SK-N-MC (cell line): ENCODE measurements at regions not wholly inside any gene's neighbourhood (a gene's known extent, or its start where the extent isn't known, plus 50 kb on each side); places are given as distances from the start of the nearest gene placed in this dataset.

Experiments used
- DNase-seq: peaks from one replicate; pipeline ENCODE4 v3.0.0-alpha.2; 2011; ENCODE audit warnings: low read depth, low spot score
- H3K27ac ChIP-seq: fragments of 200-600 bp; sonication (generic); 2 replicates; pipeline ENCODE4 v1.5.1; 2016; ENCODE audit warnings: mixed run types
- H3K36me3 ChIP-seq: fragments of 200-600 bp; sonication (generic); 2 replicates; pipeline ENCODE4 v1.6.1; 2017; ENCODE audit warnings: antibody characterized with exemption, low read length, mixed read lengths; ENCODE audit not compliant: insufficient read depth
- H3K4me3 ChIP-seq: fragments of 200-600 bp; sonication (generic); 2 replicates; pipeline ENCODE4 v1.5.1; 2016
- H3K9ac ChIP-seq: fragments of 200-600 bp; sonication (generic); 2 replicates; pipeline ENCODE4 v1.8.0; 2017; ENCODE audit warnings: mixed run types, mixed read lengths; ENCODE audit not compliant: insufficient read length
- H3K9me3 ChIP-seq: fragments of 200-600 bp; sonication (generic); 2 replicates; pipeline ENCODE4 v1.6.1; 2017; ENCODE audit warnings: low read depth, mild to moderate bottlenecking, antibody characterized with exemption, low read length, moderate library complexity, mixed read lengths
- EZH2 ChIP-seq: fragments of 200-600 bp; sonication (generic); IDR thresholded peaks from one replicate; pipeline ENCODE4 v1.6.1; 2017; ENCODE audit warnings: antibody characterized with exemption
- FOXP2 ChIP-seq: optimal IDR thresholded peaks from 2 replicates; pipeline ENCODE3; 2011; ENCODE audit warnings: mild to moderate bottlenecking, moderate library complexity; ENCODE audit not compliant: insufficient read depth; ENCODE audit errors: extremely low read length, control extremely low read depth
- POLR2AphosphoS5 ChIP-seq: IDR thresholded peaks from 2 replicates; pipeline ENCODE4 v1.6.1; 2012; ENCODE audit warnings: mild to moderate bottlenecking, low read depth, low read length, borderline replicate concordance

DNA sequence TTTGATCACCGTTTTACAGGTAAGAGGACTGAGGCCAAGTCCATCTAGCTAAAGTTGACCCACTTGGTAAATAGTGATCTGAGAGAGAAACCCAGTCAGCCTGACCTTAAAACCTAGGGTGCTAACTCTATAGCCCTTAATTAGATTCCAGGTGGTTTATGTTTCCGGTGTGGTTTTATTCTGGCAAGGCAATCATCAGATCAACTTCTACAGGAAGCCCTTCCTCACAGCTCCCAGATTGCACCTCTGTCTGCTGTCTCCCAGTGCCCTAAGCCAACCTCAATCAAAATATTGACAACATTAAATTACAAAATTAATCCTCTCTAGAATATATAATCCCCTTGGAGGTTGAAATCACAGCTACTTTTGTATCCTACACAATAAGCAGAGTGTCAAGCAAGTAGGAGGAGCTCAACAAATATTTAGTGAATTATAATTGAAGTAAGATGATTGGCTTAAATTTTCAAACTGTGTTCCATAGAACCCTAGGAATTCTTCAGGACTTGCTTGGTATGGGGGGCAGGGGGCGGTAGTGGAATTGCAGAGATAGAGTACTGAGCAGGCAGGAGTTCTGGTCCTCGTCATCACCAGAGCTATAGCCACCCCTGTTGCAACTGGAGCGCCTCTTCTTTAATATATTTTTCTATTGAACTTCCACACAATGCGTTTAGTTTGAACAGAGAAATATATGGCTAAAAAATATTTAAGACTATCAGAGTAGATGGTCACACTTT lies 692.8 kb upstream of the LRRN3 start:
- no peak overlapping the region for H3K27ac ChIP-seq

DNA sequence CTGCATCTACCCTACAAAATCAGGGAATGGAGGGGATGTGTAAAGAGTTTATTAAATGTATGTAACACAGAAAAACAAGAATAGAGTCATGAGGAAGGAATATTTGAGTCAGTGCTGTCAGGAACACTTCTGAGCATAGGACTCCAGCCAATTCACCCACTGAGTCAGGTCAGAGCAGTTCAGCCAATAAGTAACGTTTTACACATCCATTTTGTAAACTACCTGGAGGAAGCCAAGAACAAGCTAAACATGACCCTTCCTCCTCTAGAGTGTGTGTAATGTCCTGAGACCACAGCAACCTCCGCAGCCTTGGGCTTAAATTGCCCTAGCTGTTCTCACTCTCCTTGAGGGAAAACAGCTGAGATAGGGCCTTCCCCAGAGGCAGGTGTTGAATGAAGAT lies 691.5 kb upstream of the LRRN3 start:
- Histone ChIP-seq H3K36me3 (no peaks in the 10 kb centered on the region), H3K9ac (no peak overlapping the region), H3K27ac (no peak overlapping the region), H3K4me3 (no peak overlapping the region), H3K9me3 (no peaks in the 10 kb centered on the region)
- TF ChIP-seq FOXP2 = no peak
- TF ChIP-seq POLR2AphosphoS5 = no peak
- TF ChIP-seq EZH2 = no peak
- DNase-seq = no peak

More for the DNA sequence above, 692.8 kb upstream of the LRRN3 start:
- H3K36me3 ChIP-seq = no peaks in the 10 kb centered on the region
- H3K9me3 ChIP-seq = no peaks in the 10 kb centered on the region
- no peak for DNase-seq
- TF ChIP-seq POLR2AphosphoS5 (no peak), EZH2 (no peak), FOXP2 (no peak)
- H3K4me3 ChIP-seq = no peak overlapping the region
- no peak overlapping the region for H3K9ac ChIP-seq

DNA sequence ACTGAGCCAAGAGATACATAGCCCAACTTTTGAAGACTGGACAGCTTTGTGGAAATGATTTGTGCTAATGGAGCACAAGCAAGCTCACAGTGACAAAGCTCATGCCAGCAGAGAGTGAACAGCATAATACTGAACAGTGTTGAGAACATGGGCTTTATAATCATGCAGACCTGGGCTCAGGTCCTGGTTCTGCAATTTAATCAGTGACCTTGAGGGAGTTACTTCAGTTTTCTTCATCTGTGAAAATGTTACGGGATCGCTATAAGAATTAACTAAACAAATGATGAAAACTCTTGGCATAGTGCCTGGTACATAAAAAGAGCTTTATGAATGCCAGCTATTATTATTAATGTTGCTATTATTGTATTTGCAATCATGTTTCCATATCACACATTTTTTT lies 690.5 kb upstream of the LRRN3 start:
- Histone ChIP-seq H3K4me3 (no peak overlapping the region), H3K36me3 (no peaks in the 10 kb centered on the region), H3K9ac (no peak overlapping the region), H3K27ac (no peak overlapping the region), H3K9me3 (no peaks in the 10 kb centered on the region)
- DNase-seq = no peak
- TF ChIP-seq EZH2 (no peak), POLR2AphosphoS5 (no peak), FOXP2 (no peak)

DNA sequence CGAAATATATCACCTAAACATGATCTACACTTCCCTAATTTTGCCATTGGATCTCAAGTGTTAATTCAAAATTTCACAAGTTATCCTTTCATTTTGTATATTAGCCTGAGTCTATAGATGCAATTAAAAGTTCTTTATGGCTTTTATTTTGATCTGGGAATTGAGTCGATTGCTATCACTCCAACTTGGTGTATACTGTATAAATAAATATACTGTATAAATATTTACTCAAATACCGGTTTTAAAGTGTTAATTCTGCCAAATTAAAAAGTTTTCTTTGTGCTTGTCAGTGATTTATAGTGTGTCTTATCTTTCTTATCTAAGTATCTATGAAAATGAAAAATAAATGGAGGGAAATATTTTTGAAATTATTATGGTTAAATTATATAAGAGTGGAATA lies 683.7 kb upstream of the LRRN3 start:
- no peak for DNase-seq
- TF ChIP-seq FOXP2 = no peak
- no peak for TF ChIP-seq EZH2
- TF ChIP-seq POLR2AphosphoS5 = no peak
- no peak overlapping the region for H3K27ac ChIP-seq
- H3K9ac ChIP-seq = no peak overlapping the region
- H3K4me3 ChIP-seq = no peak overlapping the region
- H3K9me3 ChIP-seq = no peaks in the 10 kb centered on the region
- no peaks in the 10 kb centered on the region for H3K36me3 ChIP-seq

DNA sequence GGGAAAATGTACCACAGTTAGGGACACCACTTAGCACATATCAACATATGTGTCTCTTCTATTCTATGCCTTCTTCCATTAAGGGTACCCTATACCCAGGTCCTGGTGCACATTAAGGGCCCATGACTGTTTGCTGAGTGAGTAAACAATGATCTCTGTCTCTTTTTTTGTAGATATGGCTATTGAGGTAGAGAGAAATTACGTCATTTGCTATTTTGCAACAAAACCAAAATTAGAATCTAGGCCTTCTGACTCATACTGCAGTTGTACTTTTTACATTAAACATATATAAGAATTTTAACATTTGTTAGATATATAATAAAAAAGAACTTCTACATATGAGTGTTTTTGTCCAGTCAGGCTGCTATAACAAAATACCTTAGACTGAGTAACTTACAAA lies 683.2 kb upstream of the LRRN3 start:
- no peak for TF ChIP-seq POLR2AphosphoS5
- TF ChIP-seq EZH2 = no peak
- no peak for TF ChIP-seq FOXP2
- no peaks in the 10 kb centered on the region for H3K9me3 ChIP-seq
- no peaks in the 10 kb centered on the region for H3K36me3 ChIP-seq
- no peak overlapping the region for H3K4me3 ChIP-seq
- DNase-seq = no peak
- no peak overlapping the region for H3K27ac ChIP-seq
- H3K9ac ChIP-seq = no peak overlapping the region

DNA sequence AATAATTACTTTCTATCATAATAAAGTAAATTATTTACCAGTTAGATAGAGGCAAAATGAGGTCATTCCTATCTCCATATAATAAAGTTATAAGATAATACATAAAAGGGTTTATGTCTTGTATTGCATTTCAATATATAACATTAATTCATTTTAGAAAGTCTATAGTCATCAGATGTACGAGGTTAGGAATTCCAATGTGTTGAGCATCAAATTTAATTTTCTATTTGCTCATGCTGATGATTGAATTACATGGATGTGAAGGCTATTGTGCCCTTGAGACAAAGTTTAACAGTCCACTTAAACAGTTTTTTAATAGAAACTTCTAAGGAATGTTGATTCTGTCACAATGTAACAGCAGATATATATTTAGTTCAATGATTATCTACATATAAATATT lies 678.3 kb upstream of the LRRN3 start:
- Histone ChIP-seq H3K9ac (no peak overlapping the region), H3K9me3 (no peaks in the 10 kb centered on the region), H3K36me3 (no peaks in the 10 kb centered on the region), H3K27ac (no peak overlapping the region), H3K4me3 (no peak overlapping the region)
- TF ChIP-seq EZH2 = no peak
- TF ChIP-seq POLR2AphosphoS5 = no peak
- TF ChIP-seq FOXP2 = no peak
- DNase-seq = no peak

DNA sequence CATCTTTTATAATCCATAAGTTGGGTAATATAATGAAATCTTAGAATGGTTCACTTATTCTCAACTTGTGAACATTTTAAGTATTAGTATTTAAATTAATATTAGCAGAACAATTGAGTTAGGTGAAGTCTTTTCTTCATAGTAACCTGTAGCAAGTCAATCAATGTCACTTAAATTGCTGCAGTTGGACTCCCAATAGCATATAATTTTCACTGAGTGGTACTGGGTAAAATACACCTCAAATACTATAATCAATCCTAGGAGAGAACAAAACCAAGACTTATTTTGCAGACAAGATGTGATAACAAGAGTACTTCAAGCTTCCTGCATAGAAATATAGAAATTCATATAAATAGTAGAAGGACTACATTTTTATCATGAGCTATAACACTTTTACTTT lies 677.9 kb upstream of the LRRN3 start:
- TF ChIP-seq FOXP2 (no peak), POLR2AphosphoS5 (no peak), EZH2 (no peak)
- Histone ChIP-seq H3K9me3 (no peaks in the 10 kb centered on the region), H3K36me3 (no peaks in the 10 kb centered on the region), H3K27ac (no peak overlapping the region), H3K4me3 (no peak overlapping the region), H3K9ac (no peak overlapping the region)
- no peak for DNase-seq

DNA sequence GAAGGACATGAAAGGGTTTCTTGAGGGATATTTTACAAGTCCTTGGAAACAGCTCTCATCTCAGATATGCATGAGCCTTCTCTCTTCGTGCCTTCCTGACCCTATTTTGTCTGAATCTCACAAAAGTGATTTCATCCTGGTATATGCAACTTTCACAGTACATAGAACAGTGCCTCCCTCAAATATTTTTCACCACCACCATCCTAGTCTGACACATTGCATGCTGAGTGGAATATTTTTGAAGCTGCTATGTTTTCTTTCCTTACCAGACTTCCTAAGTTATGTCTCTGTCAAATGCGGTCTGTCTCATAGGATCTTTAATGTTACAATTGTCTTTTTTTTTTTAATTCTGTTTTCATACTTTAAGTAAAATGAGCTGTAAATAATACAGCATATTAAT lies 673.3 kb upstream of the LRRN3 start:
- TF ChIP-seq FOXP2 = no peak
- no peak for TF ChIP-seq POLR2AphosphoS5
- TF ChIP-seq EZH2 = no peak

DNA sequence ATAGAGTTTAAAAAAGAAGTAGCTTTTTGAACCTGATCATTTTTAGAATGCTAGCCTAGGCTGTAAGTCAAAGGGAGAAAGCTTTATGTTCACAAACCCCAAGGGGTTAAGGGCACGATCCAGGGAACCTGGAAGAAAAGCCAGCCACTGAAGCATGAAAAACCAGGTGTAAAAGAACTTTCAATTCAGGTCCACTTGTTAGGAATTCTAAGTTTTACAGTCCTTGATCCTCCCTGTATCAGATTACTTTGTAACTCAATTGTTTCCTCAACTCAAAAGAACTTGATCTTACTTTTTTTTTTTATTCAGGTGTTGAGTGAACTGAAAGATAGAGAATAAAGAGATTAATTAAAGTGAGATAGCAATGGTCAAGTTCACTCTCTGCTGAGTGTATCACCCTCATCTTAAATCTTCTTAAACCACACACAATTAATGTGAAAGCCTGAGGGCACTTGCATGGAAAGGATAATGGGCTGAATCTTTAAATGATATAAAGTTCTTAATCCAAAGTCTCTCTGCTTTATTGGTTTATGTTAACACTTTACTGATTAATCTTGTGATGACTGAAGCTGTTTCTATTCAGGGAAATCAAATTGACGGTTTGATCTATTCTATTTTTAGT lies 672.2 kb upstream of the LRRN3 start:
- Histone ChIP-seq H3K9ac (no peak overlapping the region), H3K27ac (no peak overlapping the region), H3K9me3 (no peaks in the 10 kb centered on the region), H3K4me3 (no peak overlapping the region), H3K36me3 (no peaks in the 10 kb centered on the region)
- no peak for DNase-seq
- TF ChIP-seq POLR2AphosphoS5 = no peak
- TF ChIP-seq EZH2 = no peak
- TF ChIP-seq FOXP2 = no peak

More for the DNA sequence above, 673.3 kb upstream of the LRRN3 start:
- Histone ChIP-seq H3K9me3 (no peaks in the 10 kb centered on the region), H3K4me3 (no peak overlapping the region), H3K36me3 (no peaks in the 10 kb centered on the region), H3K9ac (no peak overlapping the region), H3K27ac (no peak overlapping the region)
- DNase-seq = no peak
